ENCODE measurements at regions not wholly inside any gene's neighbourhood (a gene's known extent, or its start where the extent isn't known, plus 50 kb on each side); places are given as distances from the start of the nearest gene placed in this dataset.

- TF ChIP-seq, protein P1, sequence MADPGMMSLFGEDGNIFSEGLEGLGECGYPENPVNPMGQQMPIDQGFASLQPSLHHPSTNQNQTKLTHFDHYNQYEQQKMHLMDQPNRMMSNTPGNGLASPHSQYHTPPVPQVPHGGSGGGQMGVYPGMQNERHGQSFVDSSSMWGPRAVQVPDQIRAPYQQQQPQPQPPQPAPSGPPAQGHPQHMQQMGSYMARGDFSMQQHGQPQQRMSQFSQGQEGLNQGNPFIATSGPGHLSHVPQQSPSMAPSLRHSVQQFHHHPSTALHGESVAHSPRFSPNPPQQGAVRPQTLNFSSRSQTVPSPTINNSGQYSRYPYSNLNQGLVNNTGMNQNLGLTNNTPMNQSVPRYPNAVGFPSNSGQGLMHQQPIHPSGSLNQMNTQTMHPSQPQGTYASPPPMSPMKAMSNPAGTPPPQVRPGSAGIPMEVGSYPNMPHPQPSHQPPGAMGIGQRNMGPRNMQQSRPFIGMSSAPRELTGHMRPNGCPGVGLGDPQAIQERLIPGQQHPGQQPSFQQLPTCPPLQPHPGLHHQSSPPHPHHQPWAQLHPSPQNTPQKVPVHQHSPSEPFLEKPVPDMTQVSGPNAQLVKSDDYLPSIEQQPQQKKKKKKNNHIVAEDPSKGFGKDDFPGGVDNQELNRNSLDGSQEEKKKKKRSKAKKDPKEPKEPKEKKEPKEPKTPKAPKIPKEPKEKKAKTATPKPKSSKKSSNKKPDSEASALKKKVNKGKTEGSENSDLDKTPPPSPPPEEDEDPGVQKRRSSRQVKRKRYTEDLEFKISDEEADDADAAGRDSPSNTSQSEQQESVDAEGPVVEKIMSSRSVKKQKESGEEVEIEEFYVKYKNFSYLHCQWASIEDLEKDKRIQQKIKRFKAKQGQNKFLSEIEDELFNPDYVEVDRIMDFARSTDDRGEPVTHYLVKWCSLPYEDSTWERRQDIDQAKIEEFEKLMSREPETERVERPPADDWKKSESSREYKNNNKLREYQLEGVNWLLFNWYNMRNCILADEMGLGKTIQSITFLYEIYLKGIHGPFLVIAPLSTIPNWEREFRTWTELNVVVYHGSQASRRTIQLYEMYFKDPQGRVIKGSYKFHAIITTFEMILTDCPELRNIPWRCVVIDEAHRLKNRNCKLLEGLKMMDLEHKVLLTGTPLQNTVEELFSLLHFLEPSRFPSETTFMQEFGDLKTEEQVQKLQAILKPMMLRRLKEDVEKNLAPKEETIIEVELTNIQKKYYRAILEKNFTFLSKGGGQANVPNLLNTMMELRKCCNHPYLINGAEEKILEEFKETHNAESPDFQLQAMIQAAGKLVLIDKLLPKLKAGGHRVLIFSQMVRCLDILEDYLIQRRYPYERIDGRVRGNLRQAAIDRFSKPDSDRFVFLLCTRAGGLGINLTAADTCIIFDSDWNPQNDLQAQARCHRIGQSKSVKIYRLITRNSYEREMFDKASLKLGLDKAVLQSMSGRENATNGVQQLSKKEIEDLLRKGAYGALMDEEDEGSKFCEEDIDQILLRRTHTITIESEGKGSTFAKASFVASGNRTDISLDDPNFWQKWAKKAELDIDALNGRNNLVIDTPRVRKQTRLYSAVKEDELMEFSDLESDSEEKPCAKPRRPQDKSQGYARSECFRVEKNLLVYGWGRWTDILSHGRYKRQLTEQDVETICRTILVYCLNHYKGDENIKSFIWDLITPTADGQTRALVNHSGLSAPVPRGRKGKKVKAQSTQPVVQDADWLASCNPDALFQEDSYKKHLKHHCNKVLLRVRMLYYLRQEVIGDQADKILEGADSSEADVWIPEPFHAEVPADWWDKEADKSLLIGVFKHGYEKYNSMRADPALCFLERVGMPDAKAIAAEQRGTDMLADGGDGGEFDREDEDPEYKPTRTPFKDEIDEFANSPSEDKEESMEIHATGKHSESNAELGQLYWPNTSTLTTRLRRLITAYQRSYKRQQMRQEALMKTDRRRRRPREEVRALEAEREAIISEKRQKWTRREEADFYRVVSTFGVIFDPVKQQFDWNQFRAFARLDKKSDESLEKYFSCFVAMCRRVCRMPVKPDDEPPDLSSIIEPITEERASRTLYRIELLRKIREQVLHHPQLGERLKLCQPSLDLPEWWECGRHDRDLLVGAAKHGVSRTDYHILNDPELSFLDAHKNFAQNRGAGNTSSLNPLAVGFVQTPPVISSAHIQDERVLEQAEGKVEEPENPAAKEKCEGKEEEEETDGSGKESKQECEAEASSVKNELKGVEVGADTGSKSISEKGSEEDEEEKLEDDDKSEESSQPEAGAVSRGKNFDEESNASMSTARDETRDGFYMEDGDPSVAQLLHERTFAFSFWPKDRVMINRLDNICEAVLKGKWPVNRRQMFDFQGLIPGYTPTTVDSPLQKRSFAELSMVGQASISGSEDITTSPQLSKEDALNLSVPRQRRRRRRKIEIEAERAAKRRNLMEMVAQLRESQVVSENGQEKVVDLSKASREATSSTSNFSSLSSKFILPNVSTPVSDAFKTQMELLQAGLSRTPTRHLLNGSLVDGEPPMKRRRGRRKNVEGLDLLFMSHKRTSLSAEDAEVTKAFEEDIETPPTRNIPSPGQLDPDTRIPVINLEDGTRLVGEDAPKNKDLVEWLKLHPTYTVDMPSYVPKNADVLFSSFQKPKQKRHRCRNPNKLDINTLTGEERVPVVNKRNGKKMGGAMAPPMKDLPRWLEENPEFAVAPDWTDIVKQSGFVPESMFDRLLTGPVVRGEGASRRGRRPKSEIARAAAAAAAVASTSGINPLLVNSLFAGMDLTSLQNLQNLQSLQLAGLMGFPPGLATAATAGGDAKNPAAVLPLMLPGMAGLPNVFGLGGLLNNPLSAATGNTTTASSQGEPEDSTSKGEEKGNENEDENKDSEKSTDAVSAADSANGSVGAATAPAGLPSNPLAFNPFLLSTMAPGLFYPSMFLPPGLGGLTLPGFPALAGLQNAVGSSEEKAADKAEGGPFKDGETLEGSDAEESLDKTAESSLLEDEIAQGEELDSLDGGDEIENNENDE (IDR thresholded peaks at IDR 0.05; ENCODE audit: insufficient replicate concordance, low read length), result no peak
- no peak for TF ChIP-seq MAFK (IDR thresholded peaks at IDR 0.05; ENCODE audit: low read depth, low read length)
- TF ChIP-seq SIRT6 (IDR thresholded peaks at IDR 0.05; ENCODE audit: low read length), result no peak
- TF ChIP-seq, protein P2, sequence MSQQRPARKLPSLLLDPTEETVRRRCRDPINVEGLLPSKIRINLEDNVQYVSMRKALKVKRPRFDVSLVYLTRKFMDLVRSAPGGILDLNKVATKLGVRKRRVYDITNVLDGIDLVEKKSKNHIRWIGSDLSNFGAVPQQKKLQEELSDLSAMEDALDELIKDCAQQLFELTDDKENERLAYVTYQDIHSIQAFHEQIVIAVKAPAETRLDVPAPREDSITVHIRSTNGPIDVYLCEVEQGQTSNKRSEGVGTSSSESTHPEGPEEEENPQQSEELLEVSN (IDR thresholded peaks at IDR 0.05), result no peak
- TF ChIP-seq CREB1 (IDR thresholded peaks at IDR 0.05), result no peak
- no peak for TF ChIP-seq ZNF274 (IDR thresholded peaks at IDR 0.05; ENCODE audit: borderline replicate concordance, extremely low read depth, low read length)
Observed at GRCh38 chr20:39165099-39165498, 203.0 kb downstream of the DHX35 start (continued).
